Mesodermal cell (in vitro differentiated cells): ENCODE measurements at regions not wholly inside any gene's neighbourhood (a gene's known extent, or its start where the extent isn't known, plus 50 kb on each side); places are given as distances from the start of the nearest gene placed in this dataset.

Experiments
- H3K27ac ChIP-seq: 2 replicates; pipeline ENCODE4 v1.7.0; 2013; ENCODE audit warnings: mild to moderate bottlenecking, low read depth, low read length, moderate library complexity; ENCODE audit not compliant: severe bottlenecking
- H3K36me3 ChIP-seq: 2 replicates; pipeline ENCODE4 v1.7.1; 2013; ENCODE audit warnings: mild to moderate bottlenecking, low read length, moderate library complexity; ENCODE audit not compliant: control insufficient read depth, insufficient read depth
- H3K4me1 ChIP-seq: one replicate; pipeline ENCODE4 v1.7.1; 2013; ENCODE audit warnings: mild to moderate bottlenecking, low read length; ENCODE audit not compliant: insufficient read depth, control insufficient read depth, poor library complexity, severe bottlenecking
- H3K4me3 ChIP-seq: 2 replicates; pipeline ENCODE4 v1.7.0; 2013; ENCODE audit warnings: low read length, control low read depth, mild to moderate bottlenecking; ENCODE audit not compliant: insufficient read depth, poor library complexity, severe bottlenecking; ENCODE audit errors: extremely low read depth
- H3K9me3 ChIP-seq: 2 replicates; pipeline ENCODE4 v1.7.1; 2013; ENCODE audit warnings: mild to moderate bottlenecking, low read length, moderate library complexity; ENCODE audit not compliant: control insufficient read depth
- WGBS, 2 experiments: methylation state at CpG; one replicate each; pipeline ENCODE4 v1.1.5; 2013; ENCODE audit warnings: missing lambda C conversion rate in 2 of 2; ENCODE audit not compliant: insufficient coverage in 2 of 2; 5-methylcytosine and 5-hydroxymethylcytosine counted together

DNA sequence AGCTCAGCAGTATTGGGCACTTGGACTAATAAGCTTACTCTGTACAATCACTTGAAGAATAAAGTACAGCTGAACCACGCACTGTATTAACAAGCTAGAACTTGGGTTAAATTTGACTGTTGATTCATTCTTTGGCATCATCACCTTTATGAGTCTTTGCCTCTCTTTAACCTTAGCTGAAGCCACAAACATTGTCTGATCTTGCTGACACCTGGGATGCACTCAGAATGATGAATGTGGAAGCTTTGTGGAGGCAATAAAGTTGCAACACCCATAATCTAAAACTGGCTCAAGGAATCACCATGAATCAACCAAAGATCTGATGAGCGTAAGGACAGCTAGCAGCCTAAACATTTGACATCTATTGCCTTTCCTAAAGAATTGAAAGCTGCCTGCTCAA is 590.6 kb upstream of the SOX9 start:
- Histone ChIP-seq H3K4me3 (no peak overlapping the region), H3K36me3 (no peaks in the 10 kb centered on the region), H3K27ac (no peak overlapping the region), H3K4me1 (no peaks in the 10 kb centered on the region), H3K9me3 (no peaks in the 10 kb centered on the region)
- WGBS, 2 experiments, result 90% methylated on average over 2 of the region's 2 CpGs; no CpG with 5 or more reads in 1 of the 2 experiments

- WGBS, 2 experiments, result 82 to 90% methylated on average over 1 to 2 of the region's 3 CpGs
- H3K4me3 ChIP-seq, result no peak overlapping the region
- no peaks in the 10 kb centered on the region for H3K9me3 ChIP-seq
- no peaks in the 10 kb centered on the region for H3K4me1 ChIP-seq
- no peaks in the 10 kb centered on the region for H3K36me3 ChIP-seq
- H3K27ac ChIP-seq, result no peak overlapping the region
Observed at GRCh38 chr17:71535321-71535720, 585.5 kb upstream of the SOX9 start.

- H3K4me3 ChIP-seq, result no peak overlapping the region
- no CpG with 5 or more reads among the region's 2 CpGs for WGBS, 2 experiments
- H3K36me3 ChIP-seq, result no peaks in the 10 kb centered on the region
- H3K27ac ChIP-seq, result no peak overlapping the region
- no peaks in the 10 kb centered on the region for H3K9me3 ChIP-seq
- peaks cover 3% of the 10 kb centered on the region for H3K4me1 ChIP-seq
Observed at GRCh38 chr17:71546419-71546818, 574.4 kb upstream of the SOX9 start.

DNA sequence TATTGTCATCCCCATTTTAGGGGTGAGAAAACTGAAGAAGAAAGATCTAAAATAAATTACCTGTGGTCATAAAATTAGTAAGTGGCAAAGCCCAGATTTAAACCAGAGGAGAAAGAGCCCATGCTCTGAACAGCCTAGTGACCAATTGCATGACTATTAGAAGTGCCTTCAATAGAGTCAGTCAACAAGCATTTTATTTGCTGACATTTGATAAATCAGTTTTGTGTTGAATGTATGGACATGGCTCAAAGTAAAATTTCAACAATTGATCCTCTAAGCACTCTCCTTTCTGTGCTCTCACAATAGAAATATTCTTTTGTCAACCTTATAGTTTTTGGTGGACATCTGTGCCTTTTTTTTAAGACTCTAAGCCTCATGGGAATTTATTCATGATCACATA is 572.9 kb upstream of the SOX9 start:
- Histone ChIP-seq H3K36me3 (no peaks in the 10 kb centered on the region), H3K4me1 (peaks cover 3% of the 10 kb centered on the region), H3K27ac (no peak overlapping the region), H3K4me3 (no peak overlapping the region), H3K9me3 (no peaks in the 10 kb centered on the region)

DNA sequence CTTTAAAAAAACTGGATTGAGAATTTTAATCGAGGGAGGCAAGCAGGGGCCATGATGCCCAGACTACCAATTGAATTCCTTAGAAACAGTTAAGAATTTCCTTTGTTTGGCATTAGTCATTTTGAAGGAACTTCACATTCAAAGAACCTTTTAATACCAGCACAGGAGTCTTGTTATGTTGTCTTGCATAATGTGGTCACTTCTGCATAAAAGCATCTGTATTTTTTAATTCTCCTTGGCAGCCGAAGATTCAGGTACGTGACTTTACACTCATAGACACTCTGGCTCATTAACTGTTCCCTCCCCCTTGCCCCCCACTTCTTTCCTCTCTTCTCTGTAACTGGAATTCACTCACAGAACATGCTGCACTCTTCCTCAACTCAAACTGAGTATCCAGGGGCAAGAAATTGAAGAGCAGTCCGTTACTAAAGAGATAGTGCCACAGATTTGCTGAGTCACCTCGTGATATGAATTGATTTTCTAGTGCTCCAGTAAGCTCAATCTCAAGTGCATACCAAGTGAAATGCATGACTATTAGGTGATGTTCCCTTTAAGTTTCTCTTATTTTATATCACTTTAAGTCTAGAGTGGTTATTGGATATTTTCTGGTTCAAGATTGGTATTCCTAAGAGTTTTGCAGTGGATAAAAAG is 572.2 kb upstream of the SOX9 start:
- no peaks in the 10 kb centered on the region for H3K9me3 ChIP-seq
- 89 to 94% methylated on average over 4 to 5 of the region's 5 CpGs for WGBS, 2 experiments
- no peak overlapping the region for H3K4me3 ChIP-seq
- H3K36me3 ChIP-seq, result no peaks in the 10 kb centered on the region
- peaks cover 3% of the 10 kb centered on the region for H3K4me1 ChIP-seq
- H3K27ac ChIP-seq, result no peak overlapping the region

- no peaks in the 10 kb centered on the region for H3K9me3 ChIP-seq
- peaks cover 3% of the 10 kb centered on the region for H3K4me1 ChIP-seq
- no peaks in the 10 kb centered on the region for H3K36me3 ChIP-seq
- no peak overlapping the region for H3K4me3 ChIP-seq
- no peak overlapping the region for H3K27ac ChIP-seq
- 100% methylated on average over 2 of the region's 2 CpGs for WGBS, 2 experiments
Observed at GRCh38 chr17:71550675-71551074, 570.1 kb upstream of the SOX9 start.

DNA sequence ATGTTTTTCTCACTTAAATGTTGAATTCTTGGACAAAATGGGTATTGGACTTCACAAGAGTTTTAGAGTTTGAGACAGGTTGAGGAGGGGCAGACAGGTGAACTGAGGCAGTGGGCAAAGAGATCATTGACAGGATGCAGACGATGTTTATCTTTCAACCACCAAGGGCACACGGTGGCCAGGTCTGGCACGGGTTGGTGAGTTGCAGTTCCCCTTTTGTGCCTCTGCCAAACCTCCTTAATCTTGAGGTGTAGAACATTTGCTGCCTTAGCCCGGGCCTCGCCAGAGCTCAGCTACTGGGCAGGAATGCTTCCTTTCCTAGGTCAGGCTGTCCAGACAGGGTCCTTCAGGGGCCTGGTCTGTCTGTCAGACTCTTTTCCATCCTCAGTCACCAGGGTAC is 567.4 kb upstream of the SOX9 start:
- no peaks in the 10 kb centered on the region for H3K9me3 ChIP-seq
- H3K27ac ChIP-seq, result no peak overlapping the region
- H3K4me1 ChIP-seq, result no peaks in the 10 kb centered on the region
- 89 to 98% methylated on average over 5 of the region's 5 CpGs for WGBS, 2 experiments
- no peak overlapping the region for H3K4me3 ChIP-seq
- no peaks in the 10 kb centered on the region for H3K36me3 ChIP-seq

- WGBS, 2 experiments, result 82 to 93% methylated on average over 3 of the region's 6 CpGs
- Histone ChIP-seq H3K4me3 (no peak overlapping the region), H3K27ac (no peak overlapping the region), H3K4me1 (no peaks in the 10 kb centered on the region), H3K9me3 (no peaks in the 10 kb centered on the region), H3K36me3 (no peaks in the 10 kb centered on the region)
Observed at GRCh38 chr17:71558901-71559300, 561.9 kb upstream of the SOX9 start.

- H3K9me3 ChIP-seq, result no peaks in the 10 kb centered on the region
- no peak overlapping the region for H3K27ac ChIP-seq
- no peaks in the 10 kb centered on the region for H3K36me3 ChIP-seq
- no peaks in the 10 kb centered on the region for H3K4me1 ChIP-seq
- H3K4me3 ChIP-seq, result no peak overlapping the region
- 60% methylated on average over 1 of the region's 2 CpGs; no CpG with 5 or more reads in 1 of the 2 experiments for WGBS, 2 experiments
Observed at GRCh38 chr17:71572343-71572742, 548.5 kb upstream of the SOX9 start.

- H3K27ac ChIP-seq, result no peak overlapping the region
- WGBS, 2 experiments, result no CpG with 5 or more reads among the region's 1 CpG
- H3K4me3 ChIP-seq, result no peak overlapping the region
- peaks cover 12% of the 10 kb centered on the region for H3K9me3 ChIP-seq
- no peaks in the 10 kb centered on the region for H3K36me3 ChIP-seq
- no peaks in the 10 kb centered on the region for H3K4me1 ChIP-seq
Observed at GRCh38 chr17:71578446-71578845, 542.4 kb upstream of the SOX9 start.

DNA sequence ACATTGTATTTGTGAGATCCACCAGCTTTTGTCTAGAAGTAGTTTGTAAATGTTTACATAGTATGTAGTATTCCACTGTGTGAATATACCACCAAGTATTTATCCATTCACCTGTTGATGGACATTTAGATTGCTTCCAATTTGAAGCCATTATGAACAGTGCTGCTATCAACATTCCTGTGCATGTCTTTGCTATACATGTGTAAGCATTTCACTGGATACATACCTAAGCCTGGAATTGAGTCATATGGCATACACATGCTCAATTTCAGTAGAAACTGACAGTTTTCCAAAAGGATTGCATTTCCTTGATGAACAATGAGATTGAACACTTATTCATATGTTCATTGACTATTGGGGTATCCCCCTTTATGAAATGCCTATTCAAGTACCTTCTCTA is 540.6 kb upstream of the SOX9 start:
- no peaks in the 10 kb centered on the region for H3K4me1 ChIP-seq
- peaks cover 12% of the 10 kb centered on the region for H3K9me3 ChIP-seq
- H3K4me3 ChIP-seq, result no peak overlapping the region
- no peak overlapping the region for H3K27ac ChIP-seq
- no peaks in the 10 kb centered on the region for H3K36me3 ChIP-seq
